CD4-positive, alpha-beta T cell (primary cell): ENCODE measurements at regions not wholly inside any gene's neighbourhood (a gene's known extent, or its start where the extent isn't known, plus 50 kb on each side); places are given as distances from the start of the nearest gene placed in this dataset.

Experiments
- ATAC-seq: fragments of 200-7000 bp; cut with Tn5 transposase; one replicate; pipeline ENCODE4 v1.10.0; 2022; ENCODE audit warnings: mild to moderate bottlenecking; ENCODE audit not compliant: poor library complexity
- CTCF ChIA-PET: fragments of 350-600 bp; sonication (Branson Sonifier 250); formaldehyde crosslinking; loops from one replicate; lab custom pipeline; 2021; ENCODE audit warnings: antibody characterized with exemption, inconsistent platforms; lab: Charles Lee
- POLR2A ChIA-PET: fragments of 350-600 bp; sonication (Branson Sonifier 250); formaldehyde crosslinking; loops from one replicate; lab custom pipeline; 2021; ENCODE audit warnings: antibody characterized with exemption, inconsistent platforms; lab: Charles Lee
- DNase-seq, 14 experiments: peaks; one replicate each; pipeline ENCODE4 v3.0.0-alpha.2; 2013 to 2020; ENCODE audit warnings: mixed read lengths in 2 of 14
- H3K27ac ChIP-seq, 2 donors: one replicate each; pipeline versions ENCODE4 v1.5.1 to v1.7.0; 2013; ENCODE audit warnings: low read length in 2 of 2, low read depth in 1 of 2, mild to moderate bottlenecking in 1 of 2
- H3K27me3 ChIP-seq, 2 experiments: 1 replicate in 1 of 2; 2 replicates in 1 of 2; pipeline versions ENCODE4 v1.6.1 to v1.7.0; 2013; ENCODE audit warnings: low read length in 2 of 2, control low read depth in 1 of 2, mild to moderate bottlenecking in 1 of 2, moderate library complexity in 1 of 2; ENCODE audit not compliant: insufficient read depth in 2 of 2, control insufficient read depth in 1 of 2
- H3K36me3 ChIP-seq: one replicate; pipeline ENCODE4 v1.6.1; 2013; ENCODE audit warnings: low read length, control low read depth; ENCODE audit not compliant: insufficient read depth
- H3K4me1 ChIP-seq: one replicate; pipeline ENCODE4 v1.6.1; 2013; ENCODE audit warnings: low read length, control low read depth; ENCODE audit not compliant: insufficient read depth
- H3K4me3 ChIP-seq: one replicate; pipeline ENCODE4 v1.5.1; 2013; ENCODE audit warnings: mild to moderate bottlenecking, low read length, moderate library complexity
- H3K9me3 ChIP-seq, 2 experiments: 1 replicate in 1 of 2; 2 replicates in 1 of 2; pipeline versions ENCODE4 v1.6.1 to v1.7.0; 2013; ENCODE audit warnings: low read length in 2 of 2, mild to moderate bottlenecking in 2 of 2, control low read depth in 1 of 2, moderate library complexity in 1 of 2; ENCODE audit not compliant: control insufficient read depth in 1 of 2, insufficient read depth in 1 of 2
- H3K27ac Mint-ChIP-seq: one replicate; pipeline ENCODE4 v1.8.0; 2020; ENCODE audit warnings: mixed read lengths
- H3K27me3 Mint-ChIP-seq: one replicate; pipeline ENCODE4 v1.8.0; 2021; ENCODE audit warnings: mixed read lengths
- H3K36me3 Mint-ChIP-seq: one replicate; pipeline ENCODE4 v1.8.0; 2021; ENCODE audit warnings: low read depth, mixed read lengths
- H3K4me1 Mint-ChIP-seq: one replicate; pipeline ENCODE4 v1.8.0; 2021; ENCODE audit warnings: low read depth, mixed read lengths
- H3K4me3 Mint-ChIP-seq: one replicate; pipeline ENCODE4 v1.8.0; 2020; ENCODE audit warnings: mild to moderate bottlenecking, mixed read lengths
- H3K9me3 Mint-ChIP-seq: one replicate; pipeline ENCODE4 v1.8.0; 2020; ENCODE audit warnings: mixed read lengths
- intact Hi-C, 2 experiments: fragments of 100-400 bp; cut with DNase I in 1 of 2; cut with micrococcal nuclease in 1 of 2; formaldehyde crosslinking; loops; one replicate each; pipeline versions ENCODE4 v1.15.1 to v1.9.0; 2023 to 2025; cut with DNase I, micrococcal nuclease
- TF ChIP-seq, protein P1 (sequence below): fragments of 200-600 bp; IDR thresholded peaks from one replicate; pipeline ENCODE4 v1.8.0; 2022; ENCODE audit warnings: antibody characterized with exemption, mild to moderate bottlenecking

DNA sequence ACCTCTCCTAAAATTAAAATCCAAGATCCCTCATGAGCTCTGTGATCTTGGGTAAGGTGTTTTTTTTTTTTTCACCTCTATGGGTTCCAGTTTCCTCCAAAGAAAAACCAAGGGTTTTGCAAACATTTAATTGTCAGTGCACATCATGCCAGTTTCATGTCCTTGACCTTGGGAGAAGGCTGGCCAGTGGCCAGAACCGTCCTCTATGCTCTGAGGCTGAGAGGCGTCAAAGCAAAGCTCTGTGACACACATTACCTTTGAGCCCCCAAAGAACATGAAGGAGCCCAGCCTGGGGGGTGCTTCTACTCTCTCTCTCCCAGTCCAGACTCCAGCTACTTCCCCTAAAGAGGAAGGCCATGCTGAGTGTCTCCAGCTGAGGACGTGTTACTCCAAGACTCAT lies 145.5 kb upstream of the TMEM132C start:
- Mint-ChIP-seq H3K4me1 (no peaks in the 10 kb centered on the region), H3K27ac (no peak overlapping the region)
- POLR2A ChIA-PET, result no interaction called here

DNA sequence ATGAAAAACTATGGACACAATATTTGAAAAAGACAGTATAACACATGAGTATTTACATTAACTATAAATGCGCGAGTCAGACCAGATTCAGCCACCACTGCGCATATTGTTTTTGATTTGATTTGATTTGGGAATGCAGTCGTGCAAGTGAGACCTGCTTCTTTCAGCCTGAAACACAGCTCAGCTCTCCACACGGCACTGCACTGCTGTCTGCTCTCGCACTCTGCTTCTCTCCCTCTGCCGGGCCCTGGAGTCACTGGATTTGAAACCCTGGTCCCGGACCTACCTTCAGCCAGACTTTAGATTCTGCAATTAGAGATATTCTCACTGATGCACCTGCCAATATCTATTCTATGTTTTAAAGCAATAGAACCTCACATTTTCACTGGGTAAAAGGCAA lies 143.9 kb upstream of the TMEM132C start:
- POLR2A ChIA-PET, result no interaction called here
- Mint-ChIP-seq H3K9me3 (no peaks in the 10 kb centered on the region), H3K36me3 (no peaks in the 10 kb centered on the region), H3K4me3 (no peak overlapping the region), H3K27ac (no peak overlapping the region), H3K4me1 (no peaks in the 10 kb centered on the region), H3K27me3 (no peaks in the 10 kb centered on the region)
- DNase-seq (no peak), ATAC-seq (no peak)
- H3K27me3 ChIP-seq, result no peaks in the 10 kb centered on the region
- no peak overlapping the region for H3K4me3 ChIP-seq
- H3K9me3 ChIP-seq, result peaks cover 0 to 7% of the 10 kb centered on the region in 2 experiments
- no peaks in the 10 kb centered on the region for H3K4me1 ChIP-seq
- TF ChIP-seq, protein P1, sequence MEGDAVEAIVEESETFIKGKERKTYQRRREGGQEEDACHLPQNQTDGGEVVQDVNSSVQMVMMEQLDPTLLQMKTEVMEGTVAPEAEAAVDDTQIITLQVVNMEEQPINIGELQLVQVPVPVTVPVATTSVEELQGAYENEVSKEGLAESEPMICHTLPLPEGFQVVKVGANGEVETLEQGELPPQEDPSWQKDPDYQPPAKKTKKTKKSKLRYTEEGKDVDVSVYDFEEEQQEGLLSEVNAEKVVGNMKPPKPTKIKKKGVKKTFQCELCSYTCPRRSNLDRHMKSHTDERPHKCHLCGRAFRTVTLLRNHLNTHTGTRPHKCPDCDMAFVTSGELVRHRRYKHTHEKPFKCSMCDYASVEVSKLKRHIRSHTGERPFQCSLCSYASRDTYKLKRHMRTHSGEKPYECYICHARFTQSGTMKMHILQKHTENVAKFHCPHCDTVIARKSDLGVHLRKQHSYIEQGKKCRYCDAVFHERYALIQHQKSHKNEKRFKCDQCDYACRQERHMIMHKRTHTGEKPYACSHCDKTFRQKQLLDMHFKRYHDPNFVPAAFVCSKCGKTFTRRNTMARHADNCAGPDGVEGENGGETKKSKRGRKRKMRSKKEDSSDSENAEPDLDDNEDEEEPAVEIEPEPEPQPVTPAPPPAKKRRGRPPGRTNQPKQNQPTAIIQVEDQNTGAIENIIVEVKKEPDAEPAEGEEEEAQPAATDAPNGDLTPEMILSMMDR, result no peak
- intact Hi-C loops, result no loop called here
- CTCF ChIA-PET, result no interaction called here
- H3K27ac ChIP-seq, result no peak overlapping the region
- H3K36me3 ChIP-seq, result no peaks in the 10 kb centered on the region

More for the DNA sequence above, 145.5 kb upstream of the TMEM132C start:
- TF ChIP-seq, protein P1, result no peak
- H3K4me1 ChIP-seq, result no peaks in the 10 kb centered on the region
- H3K27me3 Mint-ChIP-seq, result no peaks in the 10 kb centered on the region
- no peaks in the 10 kb centered on the region for H3K9me3 Mint-ChIP-seq
- H3K9me3 ChIP-seq, result peaks cover 0 to 12% of the 10 kb centered on the region in 2 experiments
- no peaks in the 10 kb centered on the region for H3K36me3 Mint-ChIP-seq
- no peak overlapping the region for H3K27ac ChIP-seq
- CTCF ChIA-PET, result no interaction called here
- H3K4me3 ChIP-seq, result no peak overlapping the region
- no peaks in the 10 kb centered on the region for H3K36me3 ChIP-seq
- DNase-seq (no peak), ATAC-seq (no peak)
- H3K4me3 Mint-ChIP-seq, result no peak overlapping the region
- intact Hi-C loops, result no loop called here
- no peaks in the 10 kb centered on the region for H3K27me3 ChIP-seq

DNA sequence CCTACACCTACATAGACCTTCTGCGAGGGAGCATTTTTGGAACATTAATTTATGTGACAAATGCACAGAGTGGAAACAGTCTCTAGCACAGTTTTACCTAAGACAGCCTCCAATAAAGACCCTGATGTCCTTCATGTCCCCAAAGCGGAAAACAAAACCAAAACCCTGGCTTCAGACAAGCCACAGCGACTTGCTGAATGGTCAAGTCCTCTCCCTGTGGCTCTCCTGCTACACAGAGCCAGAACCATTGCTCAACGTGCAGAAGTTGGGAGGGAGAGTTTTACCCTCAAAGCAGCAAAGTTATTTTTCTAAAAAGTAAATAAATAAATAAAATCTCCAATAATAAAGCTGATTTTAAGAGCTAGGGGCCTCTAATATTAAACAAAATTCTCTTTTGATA lies 135.0 kb upstream of the TMEM132C start:
- ChIA-PET POLR2A (no interaction called here), CTCF (no interaction called here)
- Mint-ChIP-seq H3K9me3 (peaks cover 5% of the 10 kb centered on the region), H3K27me3 (no peaks in the 10 kb centered on the region), H3K4me1 (no peaks in the 10 kb centered on the region), H3K4me3 (no peak overlapping the region), H3K36me3 (no peaks in the 10 kb centered on the region), H3K27ac (no peak overlapping the region)
- intact Hi-C loops, result no loop called here
- Histone ChIP-seq H3K27me3 (no peaks in the 10 kb centered on the region), H3K4me1 (no peaks in the 10 kb centered on the region), H3K4me3 (no peak overlapping the region), H3K9me3 (peaks cover 0 to 7% of the 10 kb centered on the region in 2 experiments), H3K36me3 (no peaks in the 10 kb centered on the region), H3K27ac (no peak overlapping the region)
- no peak for ATAC-seq
- no peak for DNase-seq
- TF ChIP-seq, protein P1, result no peak
